ENCODE measurements at regions not wholly inside any gene's neighbourhood (a gene's known extent, or its start where the extent isn't known, plus 50 kb on each side); places are given as distances from the start of the nearest gene placed in this dataset.
"Not testable (repeated sequence)": the region's sequence is repeated elsewhere in the genome, so short reads cannot be mapped to it uniquely, and the experiment has no call there.

- H3K36me3 ChIP-seq = no peaks in the 10 kb centered on the region
- H3K27me3 ChIP-seq = no peaks in the 10 kb centered on the region
- intact Hi-C loops (cut with DNase I) = no loop called here
- H3K9me3 ChIP-seq = peaks cover 0 to 14% (median 0%) of the 10 kb centered on the region in 12 donors
- no peak for TF ChIP-seq POLR2A (IDR thresholded peaks at IDR 0.05)
- TF ChIP-seq CTCF (IDR thresholded peaks at IDR 0.05) = no peak
- DNase-seq = no peak
- WGBS, 4 donors = 82 to 97% (median 96%) methylated on average over 2 of the region's 2 CpGs
- ATAC-seq = no peak
- no peaks in the 10 kb centered on the region for H3K4me1 ChIP-seq
- H3K4me3 ChIP-seq = no peak overlapping the region
- no peak overlapping the region for H3K27ac ChIP-seq
Observed at GRCh38 chrX:120718969-120719368, 89.1 kb upstream of the C1GALT1C1 start.

GRCh38 chrX:120702337-120702736 is 72.5 kb upstream of the C1GALT1C1 start:
- H3K27ac ChIP-seq; H3K27me3 ChIP-seq; H3K4me1 ChIP-seq; DNase-seq; H3K4me3 ChIP-seq; intact Hi-C loops (cut with DNase I); H3K36me3 ChIP-seq; ATAC-seq: not testable (repeated sequence)
- 80 to 95% (median 92%) methylated on average over 2 of the region's 2 CpGs for WGBS, 4 donors
- peaks cover 0 to 27% (median 0%) of the 10 kb centered on the region in 12 donors for H3K9me3 ChIP-seq

- intact Hi-C loops (cut with DNase I) = no loop called here
- Histone ChIP-seq H3K9me3 (peaks cover 0 to 25% (median 0%) of the 10 kb centered on the region in 12 donors), H3K27me3 (no peaks in the 10 kb centered on the region), H3K4me1 (no peaks in the 10 kb centered on the region), H3K4me3 (no peak overlapping the region), H3K27ac (no peak overlapping the region), H3K36me3 (no peaks in the 10 kb centered on the region)
- TF ChIP-seq CTCF (IDR thresholded peaks at IDR 0.05) = no peak
- no peak for TF ChIP-seq POLR2A (IDR thresholded peaks at IDR 0.05)
- ATAC-seq (no peak), DNase-seq (no peak)
Observed at GRCh38 chrX:120697053-120697452, 67.2 kb upstream of the C1GALT1C1 start.

- no peak overlapping the region for H3K27ac ChIP-seq
- no peak for TF ChIP-seq POLR2A (IDR thresholded peaks at IDR 0.05)
- TF ChIP-seq CTCF (IDR thresholded peaks at IDR 0.05) = no peak
- no peaks in the 10 kb centered on the region for H3K36me3 ChIP-seq
- no peak overlapping the region for H3K4me3 ChIP-seq
- no peaks in the 10 kb centered on the region for H3K27me3 ChIP-seq
- no peaks in the 10 kb centered on the region for H3K9me3 ChIP-seq
- WGBS, 4 donors = 59 to 69% (median 62%) methylated on average over 2 of the region's 2 CpGs
- H3K4me1 ChIP-seq = no peaks in the 10 kb centered on the region
- intact Hi-C loops (cut with DNase I) = no loop called here
- DNase-seq (no peak), ATAC-seq (no peak)
Observed at GRCh38 chrX:120692319-120692718, 62.5 kb upstream of the C1GALT1C1 start.

GRCh38 chrX:120690941-120691340 is 61.1 kb upstream of the C1GALT1C1 start:
- no peaks in the 10 kb centered on the region for H3K27me3 ChIP-seq
- ATAC-seq (no peak), DNase-seq (no peak)
- H3K36me3 ChIP-seq = no peaks in the 10 kb centered on the region
- TF ChIP-seq CTCF (IDR thresholded peaks at IDR 0.05) = no peak
- no peaks in the 10 kb centered on the region for H3K9me3 ChIP-seq
- H3K4me1 ChIP-seq = no peaks in the 10 kb centered on the region
- H3K27ac ChIP-seq = no peak overlapping the region
- intact Hi-C loops (cut with DNase I) = no loop called here
- WGBS, 4 donors = 79 to 86% (median 83%) methylated on average over 4 of the region's 4 CpGs
- H3K4me3 ChIP-seq = no peak overlapping the region
